Posterior cingulate gyrus (tissue), 11 donors: ENCODE measurements at regions not wholly inside any gene's neighbourhood (a gene's known extent, or its start where the extent isn't known, plus 50 kb on each side); places are given as distances from the start of the nearest gene placed in this dataset.
"Not testable (repeated sequence)": the region's sequence is repeated elsewhere in the genome, so short reads cannot be mapped to it uniquely, and the experiment has no call there.

ENCODE experiments used
- DNase-seq, 10 donors: peaks; one replicate each; pipeline versions ENCODE4 v3.0.0 to v3.0.0-alpha.2; 2020 to 2021; ENCODE audit warnings: mixed read lengths in 3 of 10
- intact Hi-C: fragments of 100-400 bp; cut with DNase I; formaldehyde crosslinking; loops from one replicate; pipeline ENCODE4 v1.15.1; 2023

GRCh38 chr3:53401154-53401553 lies 53.8 kb upstream of the DCP1A start:
- no peak for DNase-seq

GRCh38 chr3:53402326-53402725 lies 55.0 kb upstream of the DCP1A start:
- no peak for DNase-seq
- intact Hi-C loops, result no loop called here

More at GRCh38 chr3:53401154-53401553, 53.8 kb upstream of the DCP1A start:
- intact Hi-C loops, result no loop called here

- DNase-seq, result no peak
- intact Hi-C loops, result no loop called here
These were observed 64.0 kb upstream of the DCP1A start for GRCh38 chr3:53411371-53411770.

- intact Hi-C loops, result no loop called here
- no peak for DNase-seq
These were observed 65.6 kb upstream of the DCP1A start for GRCh38 chr3:53412953-53413352.

- intact Hi-C loops, result no loop called here
- no peak for DNase-seq
These were observed 69.2 kb upstream of the DCP1A start for GRCh38 chr3:53416530-53416929.

- DNase-seq, result no peak
- intact Hi-C loops, result no loop called here
These were observed 73.5 kb upstream of the DCP1A start for GRCh38 chr3:53420831-53421230.

- no peak for DNase-seq
- intact Hi-C loops, result no loop called here
These were observed 71.3 kb upstream of the CACNA1D start for GRCh38 chr3:53422954-53423698.

GRCh38 chr3:53425936-53426335 lies 68.5 kb upstream of the CACNA1D start:
- intact Hi-C loops, result no loop called here
- DNase-seq, result no peak

GRCh38 chr3:53426918-53427317 lies 67.5 kb upstream of the CACNA1D start:
- intact Hi-C loops, result no loop called here
- DNase-seq, result peak in 1 of 10 donors; percentile 9

- intact Hi-C loops, result no loop called here
- DNase-seq, result no peak
These were observed 57.6 kb upstream of the CACNA1D start for GRCh38 chr3:53436828-53437227.

GRCh38 chr3:53442863-53443262 lies 51.5 kb upstream of the CACNA1D start:
- DNase-seq, intact Hi-C loops: not testable (repeated sequence)
